CD4-positive, CD25-positive, alpha-beta regulatory T cell (primary cell): ENCODE measurements at regions not wholly inside any gene's neighbourhood (a gene's known extent, or its start where the extent isn't known, plus 50 kb on each side); places are given as distances from the start of the nearest gene placed in this dataset.

Experiments used
- ATAC-seq, 2 donors: fragments of 150-1000 bp; cut with Tn5 transposase; one replicate each; pipeline ENCODE4 v1.10.0; 2021; ENCODE audit warnings: low read depth in 2 of 2, moderate number of reproducible peaks in 2 of 2, moderate library complexity in 1 of 2
- DNase-seq, 3 donors: peaks; one replicate each; pipeline versions ENCODE4 v3.0.0 to v3.0.0-alpha.2; 2012 to 2022; ENCODE audit warnings: mixed read lengths in 1 of 3
- H3K27ac ChIP-seq: one replicate; pipeline ENCODE4 v1.7.0; 2013; ENCODE audit warnings: mild to moderate bottlenecking, low read length; ENCODE audit not compliant: insufficient read depth, poor library complexity, severe bottlenecking
- H3K27me3 ChIP-seq: one replicate; pipeline ENCODE4 v1.7.0; 2013; ENCODE audit warnings: low read length; ENCODE audit not compliant: control insufficient read depth, insufficient read depth
- H3K36me3 ChIP-seq: one replicate; pipeline ENCODE4 v1.7.0; 2013; ENCODE audit warnings: mild to moderate bottlenecking, low read length, moderate library complexity; ENCODE audit not compliant: control insufficient read depth, insufficient read depth
- H3K4me1 ChIP-seq: 2 replicates; pipeline ENCODE4 v1.7.0; 2013; ENCODE audit warnings: mild to moderate bottlenecking, low read length; ENCODE audit not compliant: insufficient read depth, control insufficient read depth, poor library complexity, severe bottlenecking
- H3K4me3 ChIP-seq: one replicate; pipeline ENCODE4 v1.7.0; 2013; ENCODE audit warnings: low read depth, mild to moderate bottlenecking, low read length, moderate library complexity
- H3K9me3 ChIP-seq, 2 experiments: 1 replicate in 1 of 2; 2 replicates in 1 of 2; pipeline ENCODE4 v1.7.0; 2013; ENCODE audit warnings: low read length in 2 of 2, mild to moderate bottlenecking in 1 of 2, moderate library complexity in 1 of 2; ENCODE audit not compliant: control insufficient read depth in 2 of 2
- H3K27ac Mint-ChIP-seq, 3 donors: one replicate each; pipeline ENCODE4 v1.8.0; 2020 to 2022; ENCODE audit warnings: mild to moderate bottlenecking in 3 of 3, mixed read lengths in 3 of 3, moderate library complexity in 2 of 3
- H3K27me3 Mint-ChIP-seq: one replicate; pipeline ENCODE4 v1.8.0; 2022; ENCODE audit warnings: mild to moderate bottlenecking, mixed read lengths
- H3K36me3 Mint-ChIP-seq: one replicate; pipeline ENCODE4 v1.8.0; 2020; ENCODE audit warnings: mixed read lengths
- H3K4me1 Mint-ChIP-seq, 4 donors: one replicate each; pipeline ENCODE4 v1.8.0; 2020 to 2022; ENCODE audit warnings: mixed read lengths in 4 of 4, mild to moderate bottlenecking in 1 of 4
- H3K4me3 Mint-ChIP-seq, 4 donors: one replicate each; pipeline ENCODE4 v1.8.0; 2020 to 2022; ENCODE audit warnings: mild to moderate bottlenecking in 4 of 4, mixed read lengths in 4 of 4, moderate library complexity in 3 of 4
- H3K9me3 Mint-ChIP-seq, 7 donors: one replicate each; pipeline ENCODE4 v1.8.0; 2020 to 2022; ENCODE audit warnings: mixed read lengths in 7 of 7, mild to moderate bottlenecking in 3 of 7, moderate library complexity in 2 of 7

DNA sequence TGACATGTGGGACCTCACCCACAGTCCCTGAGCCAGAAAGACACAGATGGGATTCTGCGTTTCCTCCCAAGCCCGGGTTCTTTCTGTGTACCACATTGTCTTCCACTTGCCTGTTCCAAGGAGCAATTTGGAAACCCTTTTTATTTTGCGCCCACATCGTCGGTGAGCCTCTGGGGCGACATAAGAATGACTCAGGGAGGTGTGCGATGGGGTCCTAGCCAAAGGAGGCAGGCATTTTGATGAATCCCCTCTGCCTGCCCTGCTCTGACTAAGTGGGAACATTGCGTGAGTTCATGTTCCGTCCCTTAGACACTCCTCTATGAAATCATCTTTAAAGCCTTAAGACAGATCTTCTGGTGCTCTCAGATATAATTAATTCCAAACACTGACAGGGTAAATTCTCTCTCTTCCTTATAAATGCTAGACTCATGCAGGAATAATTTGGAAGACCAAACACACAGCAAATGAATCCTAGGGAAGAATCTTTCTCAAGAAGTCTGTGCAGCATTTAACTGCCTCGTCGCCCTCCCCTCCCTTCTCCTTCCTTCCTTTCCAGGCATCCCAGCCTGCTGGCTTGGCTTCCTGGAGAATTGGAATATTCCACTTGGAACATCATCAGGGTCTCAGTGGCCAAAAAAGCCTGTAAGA lies 52.7 kb upstream of the FOXF1 start:
- peaks cover 0 to 10% (median 3%) of the 10 kb centered on the region in 7 donors for H3K9me3 Mint-ChIP-seq
- Histone ChIP-seq H3K36me3 (no peaks in the 10 kb centered on the region), H3K27me3 (no peaks in the 10 kb centered on the region), H3K9me3 (no peaks in the 10 kb centered on the region), H3K4me3 (no peak overlapping the region), H3K27ac (no peak overlapping the region), H3K4me1 (no peaks in the 10 kb centered on the region)
- ATAC-seq: no peak
- no peak for DNase-seq
- no peak overlapping the region for H3K4me3 Mint-ChIP-seq
- H3K27ac Mint-ChIP-seq: no peak overlapping the region
- no peaks in the 10 kb centered on the region for H3K27me3 Mint-ChIP-seq
- no peaks in the 10 kb centered on the region for H3K4me1 Mint-ChIP-seq
- no peaks in the 10 kb centered on the region for H3K36me3 Mint-ChIP-seq

DNA sequence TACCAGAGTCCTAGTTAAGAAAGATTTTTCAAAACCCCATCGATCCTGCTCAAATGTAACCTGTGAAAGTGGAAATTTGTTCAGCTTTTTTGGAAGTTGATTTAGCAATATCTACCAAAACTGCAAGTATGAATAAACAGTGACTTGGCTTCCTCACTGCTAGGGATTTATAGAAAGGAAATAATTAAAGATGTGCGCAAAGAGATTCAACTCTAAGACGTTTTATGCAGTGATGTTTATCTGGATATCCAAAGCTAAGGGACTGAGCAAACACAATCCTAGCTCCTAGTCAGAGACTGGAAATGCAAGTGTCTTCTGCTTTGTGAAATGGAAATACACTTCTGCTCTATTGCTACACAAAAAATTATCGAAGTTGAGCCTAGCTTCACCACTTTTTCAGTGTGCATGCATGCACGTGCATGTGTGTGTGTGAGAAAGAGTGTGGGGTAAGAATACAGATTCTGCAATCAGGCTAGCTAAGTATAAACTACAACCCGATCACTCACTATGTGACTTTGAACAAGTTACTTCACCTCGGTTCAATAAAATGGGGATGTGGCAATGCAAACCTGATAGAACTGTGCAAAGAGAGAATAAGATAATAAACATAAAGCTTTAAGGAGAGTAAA lies 52.1 kb upstream of the FOXF1 start:
- H3K36me3 ChIP-seq: no peaks in the 10 kb centered on the region
- no peaks in the 10 kb centered on the region for H3K4me1 ChIP-seq
- peaks cover 3% of the 10 kb centered on the region for H3K27me3 Mint-ChIP-seq
- no peak for DNase-seq
- no peak overlapping the region for H3K4me3 Mint-ChIP-seq
- no peaks in the 10 kb centered on the region for H3K27me3 ChIP-seq
- no peak for ATAC-seq
- H3K9me3 ChIP-seq: no peaks in the 10 kb centered on the region
- no peaks in the 10 kb centered on the region for H3K4me1 Mint-ChIP-seq
- peaks cover 0 to 10% (median 3%) of the 10 kb centered on the region in 7 donors for H3K9me3 Mint-ChIP-seq
- no peaks in the 10 kb centered on the region for H3K36me3 Mint-ChIP-seq
- no peak overlapping the region for H3K4me3 ChIP-seq
- H3K27ac Mint-ChIP-seq: no peak overlapping the region
- no peak overlapping the region for H3K27ac ChIP-seq

DNA sequence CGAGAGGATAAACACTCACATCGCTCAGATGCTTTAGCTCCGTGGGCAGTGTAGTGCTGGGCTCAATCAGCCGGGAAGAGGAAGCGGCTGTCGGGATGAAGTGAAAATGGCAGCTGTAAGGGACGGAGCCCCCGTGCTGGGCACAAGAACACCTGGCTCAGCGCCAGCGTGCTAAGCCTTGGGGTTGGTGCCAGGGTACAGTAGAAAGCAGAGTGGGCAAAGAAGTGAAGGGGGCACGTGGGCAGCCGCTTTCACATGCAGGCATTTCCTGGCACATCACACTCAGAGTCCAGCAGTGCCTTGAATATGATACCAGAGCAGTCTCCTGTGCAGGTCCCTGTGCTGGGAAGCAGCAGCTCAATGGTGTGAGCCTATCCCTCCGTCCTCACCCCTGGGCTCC lies 51.1 kb upstream of the FOXF1 start:
- Mint-ChIP-seq H3K4me3 (no peak overlapping the region), H3K27ac (no peak overlapping the region), H3K4me1 (no peaks in the 10 kb centered on the region), H3K36me3 (no peaks in the 10 kb centered on the region), H3K9me3 (peaks cover 0 to 16% (median 5%) of the 10 kb centered on the region in 7 donors), H3K27me3 (peaks cover 4% of the 10 kb centered on the region)
- DNase-seq (no peak), ATAC-seq (no peak)
- Histone ChIP-seq H3K4me1 (no peaks in the 10 kb centered on the region), H3K9me3 (no peaks in the 10 kb centered on the region), H3K27me3 (no peaks in the 10 kb centered on the region), H3K27ac (no peak overlapping the region), H3K36me3 (no peaks in the 10 kb centered on the region), H3K4me3 (no peak overlapping the region)
